ES-I3 (cell line): ENCODE measurements at regions not wholly inside any gene's neighbourhood (a gene's known extent, or its start where the extent isn't known, plus 50 kb on each side); places are given as distances from the start of the nearest gene placed in this dataset.
"Not testable (repeated sequence)": the region's sequence is repeated elsewhere in the genome, so short reads cannot be mapped to it uniquely, and the experiment has no call there.

Source experiments
- H3K36me3 ChIP-seq: 2 replicates; pipeline ENCODE4 v1.6.1; 2013; ENCODE audit warnings: mild to moderate bottlenecking, low read length, control low read depth, moderate library complexity; ENCODE audit not compliant: insufficient read depth
- H3K4me1 ChIP-seq: 2 replicates; pipeline ENCODE4 v1.6.1; 2013; ENCODE audit warnings: mild to moderate bottlenecking, control low read depth, low read length; ENCODE audit not compliant: insufficient read depth
- H3K9ac ChIP-seq: 2 replicates; pipeline ENCODE4 v1.6.1; 2013; ENCODE audit warnings: low read depth, mild to moderate bottlenecking, low read length, moderate library complexity
- H3K9me3 ChIP-seq: 2 replicates; pipeline ENCODE4 v1.6.1; 2013; ENCODE audit warnings: mild to moderate bottlenecking, low read length, moderate library complexity; ENCODE audit not compliant: control insufficient read depth, insufficient read depth

- H3K9me3 ChIP-seq, H3K36me3 ChIP-seq, H3K9ac ChIP-seq, H3K4me1 ChIP-seq: not testable (repeated sequence)
Measured at GRCh38 chr11:3583476-3583875, 58.3 kb downstream of the ART5 start.

GRCh38 chr11:3581389-3581725 is 60.4 kb downstream of the ART5 start:
- not testable (repeated sequence) for H3K9me3 ChIP-seq, H3K9ac ChIP-seq, H3K36me3 ChIP-seq, H3K4me1 ChIP-seq

DNA sequence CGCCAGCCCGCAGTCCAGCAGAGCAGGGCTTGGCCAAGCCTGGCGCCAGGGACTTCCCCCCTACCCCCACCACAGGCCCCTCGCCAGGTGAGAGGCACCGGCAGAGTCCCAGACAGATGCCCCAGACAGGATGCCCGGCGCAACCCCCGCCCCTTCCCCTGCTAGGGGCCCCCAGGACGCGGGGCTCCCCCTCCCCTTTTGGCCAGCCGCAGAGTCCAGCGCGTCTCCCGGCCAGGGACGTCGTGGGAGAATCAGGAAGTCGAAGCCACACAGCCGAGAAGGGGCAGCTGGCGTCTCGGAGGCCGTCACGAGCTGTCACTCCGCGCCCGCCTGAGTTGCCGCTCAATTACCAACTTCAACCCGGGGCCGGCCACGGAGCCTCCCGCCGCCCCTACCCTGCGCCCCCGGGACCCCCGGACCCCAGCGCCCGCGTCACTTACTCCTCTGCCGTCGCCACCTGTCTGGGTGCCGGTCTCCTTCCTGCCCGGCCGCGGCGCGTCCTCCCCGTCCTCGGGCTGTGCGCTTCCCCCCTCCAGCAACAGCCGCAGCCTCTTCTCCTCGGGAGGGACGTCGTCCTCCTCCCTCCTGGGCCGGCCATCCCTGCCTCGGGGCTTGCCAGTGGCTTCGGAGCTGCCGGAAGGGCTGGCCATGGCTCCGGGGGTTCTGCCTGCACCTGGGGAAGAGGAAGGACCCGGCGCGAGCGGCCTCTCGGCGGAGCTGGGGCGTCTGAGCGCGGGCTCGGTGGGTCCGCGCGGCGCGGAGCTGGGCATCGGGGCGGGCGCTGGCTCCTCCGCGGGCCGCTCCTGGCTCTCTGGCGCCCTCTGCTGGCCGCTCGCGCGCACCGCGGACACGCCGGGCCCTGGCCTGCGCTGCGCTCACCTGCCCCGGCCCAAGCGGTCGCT is 61.1 kb downstream of the ART5 start:
- H3K36me3 ChIP-seq, H3K9me3 ChIP-seq, H3K4me1 ChIP-seq: not testable (repeated sequence)
- peak overlapping the region; percentile 50; the same call in 1 of the 2 replicates for H3K9ac ChIP-seq

- H3K9me3 ChIP-seq, H3K36me3 ChIP-seq, H3K4me1 ChIP-seq, H3K9ac ChIP-seq: not testable (repeated sequence)
Measured at GRCh38 chr11:3579600-3580459, 62.0 kb downstream of the ART5 start.

- H3K36me3 ChIP-seq, H3K9me3 ChIP-seq, H3K4me1 ChIP-seq, H3K9ac ChIP-seq: not testable (repeated sequence)
Measured at GRCh38 chr11:3576066-3576604, 65.7 kb downstream of the ART5 start.

DNA sequence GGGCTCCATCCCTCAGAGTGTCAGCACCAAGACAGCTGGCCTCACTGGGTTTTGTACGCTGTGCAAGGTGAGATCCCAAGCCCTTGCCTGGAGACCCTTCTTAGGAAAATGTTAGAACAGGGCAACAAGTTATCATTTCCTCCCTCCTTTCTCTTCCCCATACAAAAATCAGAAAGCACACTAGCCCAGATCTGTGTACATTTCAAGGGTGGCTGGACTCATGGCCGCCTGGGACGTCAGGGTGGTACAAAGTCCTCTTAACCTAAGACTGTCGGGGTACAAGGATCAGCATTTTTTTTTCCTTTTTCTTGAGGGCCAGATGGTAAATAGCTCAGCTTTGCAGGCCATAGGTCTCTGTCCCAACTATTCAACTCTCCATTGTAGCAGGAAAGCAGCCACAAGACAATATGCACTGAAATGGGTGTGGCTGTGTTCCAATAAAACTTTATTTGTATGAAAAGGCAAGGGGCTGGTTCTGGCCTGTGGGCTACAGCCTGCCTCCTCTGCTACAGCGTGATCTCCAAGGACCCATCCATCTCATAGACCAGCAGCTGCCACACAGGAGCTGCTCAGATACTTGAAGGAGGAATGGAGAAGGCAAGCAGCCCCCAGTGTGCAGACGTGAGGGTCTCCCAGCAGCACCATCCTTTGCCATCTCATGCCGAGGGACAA is 68.7 kb downstream of the ART5 start:
- H3K9me3 ChIP-seq, H3K4me1 ChIP-seq, H3K36me3 ChIP-seq, H3K9ac ChIP-seq: not testable (repeated sequence)

- H3K36me3 ChIP-seq, H3K9ac ChIP-seq, H3K9me3 ChIP-seq, H3K4me1 ChIP-seq: not testable (repeated sequence)
Measured at GRCh38 chr11:3571752-3572151, 70.0 kb downstream of the ART5 start.

DNA sequence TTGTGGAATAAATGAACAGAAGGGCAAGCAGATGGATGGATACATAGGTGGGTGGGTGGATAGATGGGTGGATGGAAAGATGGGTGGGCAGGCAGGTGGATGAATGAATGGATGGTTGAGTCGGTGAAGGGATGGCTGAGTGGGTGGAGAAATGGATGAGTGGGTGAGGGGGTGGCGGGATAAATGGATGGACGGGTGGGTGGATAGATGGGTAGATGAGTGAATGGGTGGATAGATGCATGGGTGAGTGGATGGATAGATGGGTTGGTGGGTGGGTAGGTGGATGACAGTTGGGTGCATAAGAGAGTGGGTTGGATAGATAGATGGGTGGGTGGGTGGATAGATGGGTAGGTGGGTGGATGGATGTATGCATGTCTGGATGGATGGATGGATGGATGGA is 76.0 kb downstream of the ART5 start:
- not testable (repeated sequence) for H3K9me3 ChIP-seq, H3K9ac ChIP-seq, H3K36me3 ChIP-seq, H3K4me1 ChIP-seq

DNA sequence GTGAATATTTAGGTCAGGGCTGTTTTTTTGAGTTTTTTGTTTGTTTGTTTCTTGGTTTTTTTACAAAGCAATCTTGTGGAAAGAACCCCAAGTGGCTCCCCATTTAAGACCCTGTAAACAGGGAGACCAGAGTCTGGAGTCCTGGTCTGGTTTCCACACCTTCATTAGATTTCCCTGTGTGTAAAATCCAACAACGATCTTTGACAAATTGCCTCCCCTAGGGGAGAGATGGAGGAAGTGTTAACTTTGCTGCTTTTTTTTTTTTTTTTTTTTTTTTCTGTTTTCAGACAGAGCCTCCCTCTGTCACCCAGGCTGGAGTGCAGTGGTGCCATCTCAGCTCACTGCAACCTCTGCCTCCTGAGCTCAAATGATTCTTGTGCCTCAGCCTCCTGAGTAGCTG is 77.4 kb downstream of the ART5 start:
- not testable (repeated sequence) for H3K4me1 ChIP-seq, H3K9me3 ChIP-seq, H3K9ac ChIP-seq, H3K36me3 ChIP-seq

DNA sequence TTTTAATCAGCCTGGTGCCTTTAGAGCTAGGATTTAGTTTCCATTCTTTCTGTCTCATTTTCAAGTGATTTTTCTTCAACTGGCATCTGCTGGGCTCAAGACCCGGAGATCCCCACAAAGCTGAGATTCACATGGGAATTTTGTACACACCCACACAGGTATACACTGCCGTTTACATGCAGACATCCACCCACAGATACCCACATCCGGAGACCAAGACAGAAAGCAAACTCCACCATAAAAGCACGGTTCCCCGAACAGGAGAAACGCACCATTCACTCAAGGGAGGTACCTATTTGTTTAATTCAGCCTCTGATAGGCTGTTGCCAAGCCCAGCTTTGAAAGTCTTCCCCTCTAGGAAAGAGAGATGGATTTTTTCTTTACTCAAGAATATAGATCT is 87.2 kb downstream of the ART5 start:
- H3K9me3 ChIP-seq: not testable (repeated sequence)

DNA sequence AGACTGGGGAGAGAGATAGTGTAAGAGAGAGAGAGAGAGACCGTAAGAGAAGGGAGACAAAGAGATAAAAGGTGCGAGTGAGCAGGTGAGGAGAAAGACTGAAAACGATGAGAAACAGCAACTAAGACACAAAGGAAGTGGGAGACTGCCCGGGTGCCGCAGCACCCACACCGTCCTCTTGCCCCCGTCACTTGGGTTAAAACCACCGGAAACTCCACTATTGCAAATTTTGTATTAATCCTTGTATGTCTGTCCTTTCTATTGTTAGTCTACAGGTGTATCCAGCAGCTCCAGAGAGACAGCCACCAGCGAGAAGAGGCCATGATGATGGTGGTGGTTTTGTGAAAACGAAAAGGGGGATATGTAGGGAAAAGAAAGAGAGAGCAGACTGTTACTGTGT is 96.8 kb downstream of the ART5 start:
- not testable (repeated sequence) for H3K9me3 ChIP-seq, H3K36me3 ChIP-seq, H3K9ac ChIP-seq, H3K4me1 ChIP-seq

More for the DNA sequence above, 87.2 kb downstream of the ART5 start:
- not testable (repeated sequence) for H3K36me3 ChIP-seq, H3K4me1 ChIP-seq, H3K9ac ChIP-seq

DNA sequence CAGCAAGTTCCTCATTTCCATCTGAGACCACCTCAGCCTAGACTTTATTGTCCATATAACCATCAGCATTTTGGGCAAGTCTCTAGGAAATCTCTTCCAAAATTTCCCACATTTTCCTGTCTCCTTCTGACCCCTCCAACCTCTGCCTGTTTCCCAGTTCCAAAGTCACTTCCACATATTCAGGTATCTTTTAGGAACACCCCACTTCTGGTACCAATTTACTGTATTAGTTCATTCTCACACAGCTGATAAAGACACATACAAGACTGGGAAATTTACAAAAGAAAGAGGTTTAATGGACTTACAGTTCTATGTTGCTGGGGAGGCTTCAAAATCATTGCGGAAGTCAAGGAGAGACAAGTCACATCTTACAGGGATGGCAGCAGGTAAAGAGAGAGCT is 103.6 kb downstream of the ART5 start:
- H3K36me3 ChIP-seq, H3K9ac ChIP-seq, H3K9me3 ChIP-seq, H3K4me1 ChIP-seq: not testable (repeated sequence)

DNA sequence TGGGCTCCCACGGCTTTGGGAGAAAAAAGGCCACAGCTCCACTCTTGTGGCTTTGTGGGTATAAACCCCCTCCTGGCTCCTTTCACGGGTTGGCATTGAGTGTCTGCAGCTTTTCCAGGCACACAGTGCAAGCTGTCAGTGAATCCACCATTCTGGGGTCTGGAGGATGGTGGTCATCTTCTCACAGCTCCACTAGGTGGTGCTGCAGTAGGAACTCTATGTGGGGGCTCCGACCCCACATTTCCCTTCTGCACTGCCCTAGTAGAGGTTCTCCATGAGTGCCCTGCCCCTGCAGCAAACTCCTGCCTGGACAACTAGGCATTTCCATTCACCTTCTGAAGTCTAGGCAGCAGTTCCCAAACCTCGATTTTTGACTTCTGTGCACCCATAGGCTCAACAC is 104.5 kb downstream of the ART5 start:
- H3K9ac ChIP-seq, H3K9me3 ChIP-seq, H3K4me1 ChIP-seq, H3K36me3 ChIP-seq: not testable (repeated sequence)

DNA sequence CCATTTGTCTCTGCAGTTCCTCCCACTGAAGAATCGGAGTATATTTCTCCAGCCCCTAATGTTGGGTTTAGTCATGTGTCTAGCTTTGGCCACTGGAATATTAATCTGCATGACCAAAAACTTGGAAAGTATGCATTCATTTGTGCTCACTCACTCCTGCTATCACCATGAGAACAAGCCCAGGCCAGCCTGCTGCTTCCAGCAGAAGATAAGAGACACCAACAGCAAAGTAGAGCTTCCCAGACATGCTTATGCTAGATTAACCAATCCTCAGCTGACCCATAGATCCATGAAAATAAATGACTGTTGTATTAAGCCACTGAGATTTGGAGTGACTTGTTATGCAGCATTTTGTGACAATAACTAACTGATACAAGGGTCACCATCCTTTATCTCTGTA is 108.8 kb downstream of the ART5 start:
- not testable (repeated sequence) for H3K4me1 ChIP-seq, H3K9ac ChIP-seq, H3K9me3 ChIP-seq, H3K36me3 ChIP-seq

DNA sequence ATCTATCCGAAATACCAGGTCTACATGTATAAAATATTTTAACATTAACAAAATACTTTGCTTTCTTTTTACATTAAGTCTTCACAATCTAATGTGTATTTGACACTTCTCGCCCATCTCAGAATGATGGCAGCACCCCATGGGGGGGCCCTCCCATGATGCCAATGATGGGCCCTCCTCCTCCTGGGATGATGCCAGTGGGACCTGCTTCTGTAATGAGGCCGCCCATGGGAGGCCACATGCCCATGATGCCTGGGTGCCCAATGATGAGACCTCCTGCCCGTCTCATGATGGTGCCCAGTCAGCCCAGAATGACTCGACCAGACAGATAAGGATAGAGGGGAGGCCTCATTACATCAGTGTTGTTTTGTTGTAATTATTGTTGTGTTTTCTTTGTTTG is 110.5 kb downstream of the ART5 start:
- not testable (repeated sequence) for H3K9ac ChIP-seq, H3K36me3 ChIP-seq, H3K4me1 ChIP-seq, H3K9me3 ChIP-seq
